ENCODE measurements at regions not wholly inside any gene's neighbourhood (a gene's known extent, or its start where the extent isn't known, plus 50 kb on each side); places are given as distances from the start of the nearest gene placed in this dataset.

DNA sequence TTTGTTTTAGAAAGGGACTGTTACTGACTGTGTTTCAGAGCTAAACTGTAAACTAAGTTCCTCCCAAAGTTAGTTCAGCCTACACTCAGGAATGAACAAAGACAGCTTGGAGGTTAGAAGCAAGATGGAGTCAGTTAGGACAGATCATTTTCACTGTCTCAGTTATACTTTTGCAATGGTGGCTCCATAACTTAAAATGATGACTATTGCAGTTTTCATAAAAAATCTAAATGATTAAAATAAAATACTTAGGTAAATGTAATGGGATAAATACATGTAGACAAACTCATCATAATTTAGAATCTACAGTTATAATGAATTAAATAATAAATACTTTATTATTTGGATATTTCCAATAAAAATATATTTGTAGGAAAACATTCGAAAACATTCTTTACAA lies 590.6 kb downstream of the EPHA7 start:
- TF ChIP-seq, protein P1, sequence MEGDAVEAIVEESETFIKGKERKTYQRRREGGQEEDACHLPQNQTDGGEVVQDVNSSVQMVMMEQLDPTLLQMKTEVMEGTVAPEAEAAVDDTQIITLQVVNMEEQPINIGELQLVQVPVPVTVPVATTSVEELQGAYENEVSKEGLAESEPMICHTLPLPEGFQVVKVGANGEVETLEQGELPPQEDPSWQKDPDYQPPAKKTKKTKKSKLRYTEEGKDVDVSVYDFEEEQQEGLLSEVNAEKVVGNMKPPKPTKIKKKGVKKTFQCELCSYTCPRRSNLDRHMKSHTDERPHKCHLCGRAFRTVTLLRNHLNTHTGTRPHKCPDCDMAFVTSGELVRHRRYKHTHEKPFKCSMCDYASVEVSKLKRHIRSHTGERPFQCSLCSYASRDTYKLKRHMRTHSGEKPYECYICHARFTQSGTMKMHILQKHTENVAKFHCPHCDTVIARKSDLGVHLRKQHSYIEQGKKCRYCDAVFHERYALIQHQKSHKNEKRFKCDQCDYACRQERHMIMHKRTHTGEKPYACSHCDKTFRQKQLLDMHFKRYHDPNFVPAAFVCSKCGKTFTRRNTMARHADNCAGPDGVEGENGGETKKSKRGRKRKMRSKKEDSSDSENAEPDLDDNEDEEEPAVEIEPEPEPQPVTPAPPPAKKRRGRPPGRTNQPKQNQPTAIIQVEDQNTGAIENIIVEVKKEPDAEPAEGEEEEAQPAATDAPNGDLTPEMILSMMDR (IDR thresholded peaks at IDR 0.05), result no peak
- no peak for TF ChIP-seq POLR2A (IDR thresholded peaks at IDR 0.05)

Data from thyroid gland (tissue), 4 donors.